NCI-H1930 (cell line): ENCODE measurements at regions not wholly inside any gene's neighbourhood (a gene's known extent, or its start where the extent isn't known, plus 50 kb on each side); places are given as distances from the start of the nearest gene placed in this dataset.
"Not testable (repeated sequence)": the region's sequence is repeated elsewhere in the genome, so short reads cannot be mapped to it uniquely, and the experiment has no call there.

Experiments used
- DNase-seq, 2 experiments: peaks; one replicate each; lab custom pipeline; 2025; lab: John Stamatoyannopoulos, UW

DNA sequence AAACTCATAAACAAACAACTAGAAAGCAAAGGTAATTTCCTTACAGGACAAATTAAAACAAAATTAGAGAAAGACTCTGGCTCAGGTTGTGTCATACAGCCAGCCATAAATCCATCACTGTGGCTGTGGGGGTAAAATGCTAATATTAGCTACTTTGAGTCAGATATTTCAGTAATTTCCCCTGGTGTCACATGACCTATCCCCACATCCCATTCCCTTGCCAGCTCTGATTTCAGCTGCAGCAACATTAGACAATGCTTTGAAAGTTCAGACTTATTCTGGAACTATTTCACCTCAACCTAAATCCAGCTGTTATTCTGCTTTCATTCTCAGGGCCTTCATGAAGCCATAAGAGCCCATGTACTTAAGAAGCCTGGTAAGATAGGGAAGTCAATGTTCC, 55.3 kb downstream of the RPL10L start:
- no peak for DNase-seq

DNA sequence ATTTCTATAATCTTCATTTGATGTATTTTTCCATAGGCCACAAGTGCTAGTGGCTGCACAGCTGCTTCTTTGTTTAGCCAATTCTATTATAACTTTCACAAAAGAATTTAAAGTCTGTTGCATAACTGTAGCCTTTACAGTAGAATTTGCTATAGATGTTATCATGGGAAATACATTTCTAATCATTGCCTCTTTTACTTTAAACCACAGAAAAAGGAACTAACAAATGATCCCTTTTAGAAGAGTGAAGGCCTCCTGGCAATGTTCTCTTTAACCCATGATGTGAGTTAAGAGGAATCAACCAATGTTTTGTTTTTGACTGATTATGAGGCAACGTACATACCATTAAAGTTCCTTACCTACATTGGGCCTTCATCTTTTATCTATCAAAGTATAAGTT, 68.8 kb downstream of the RPL10L start:
- DNase-seq = no peak

DNA sequence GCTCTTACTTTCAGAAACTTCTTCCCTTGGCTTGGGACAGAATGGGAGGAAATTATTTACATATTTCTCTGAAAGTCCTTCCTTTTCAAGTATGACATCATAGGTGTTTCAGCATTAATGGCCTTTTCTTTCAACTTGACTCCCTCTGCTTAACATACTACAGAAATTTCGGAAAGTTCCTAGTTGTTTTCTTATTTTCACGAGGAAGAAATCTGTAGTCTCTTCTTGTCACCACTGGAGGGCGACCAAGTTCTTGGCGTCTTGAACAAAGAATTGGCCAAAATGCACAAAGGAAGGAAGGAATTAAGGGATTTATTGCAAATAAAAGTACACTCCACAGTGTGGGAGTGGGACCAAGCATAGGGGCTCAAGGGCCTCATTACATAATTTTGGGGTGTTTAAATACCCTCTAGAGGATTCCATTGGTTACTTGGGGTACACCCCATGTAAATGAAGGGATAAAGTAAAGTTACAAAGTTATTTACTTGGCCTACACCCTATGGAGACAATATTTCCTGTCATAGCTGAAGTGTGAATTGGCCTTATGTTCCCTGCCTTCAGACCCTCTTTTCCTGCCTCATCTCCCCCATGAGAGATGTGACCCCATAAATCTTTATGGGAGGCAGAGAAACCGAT, 70.4 kb downstream of the RPL10L start:
- peak in 1 of 2 experiments; percentile 4 for DNase-seq

DNA sequence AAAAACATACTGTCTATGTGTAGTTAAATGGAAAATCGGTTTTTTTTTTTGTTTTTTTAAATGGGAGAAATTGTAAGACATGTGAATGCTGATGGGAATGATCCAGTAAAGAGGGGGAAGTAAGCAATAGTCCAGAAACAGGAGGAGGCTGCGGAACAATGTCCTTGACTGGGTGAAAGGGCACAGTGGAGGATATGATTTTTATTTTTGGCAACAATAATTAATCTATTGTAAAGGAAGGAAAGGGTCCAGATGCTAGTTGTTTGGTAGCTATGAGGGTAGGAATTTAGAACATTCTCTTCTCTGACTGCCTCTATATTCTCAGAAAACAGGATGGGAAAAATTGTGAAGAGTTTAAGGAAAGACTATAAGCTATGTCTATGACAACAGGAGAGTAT, 76.6 kb downstream of the RPL10L start:
- DNase-seq = no peak

DNA sequence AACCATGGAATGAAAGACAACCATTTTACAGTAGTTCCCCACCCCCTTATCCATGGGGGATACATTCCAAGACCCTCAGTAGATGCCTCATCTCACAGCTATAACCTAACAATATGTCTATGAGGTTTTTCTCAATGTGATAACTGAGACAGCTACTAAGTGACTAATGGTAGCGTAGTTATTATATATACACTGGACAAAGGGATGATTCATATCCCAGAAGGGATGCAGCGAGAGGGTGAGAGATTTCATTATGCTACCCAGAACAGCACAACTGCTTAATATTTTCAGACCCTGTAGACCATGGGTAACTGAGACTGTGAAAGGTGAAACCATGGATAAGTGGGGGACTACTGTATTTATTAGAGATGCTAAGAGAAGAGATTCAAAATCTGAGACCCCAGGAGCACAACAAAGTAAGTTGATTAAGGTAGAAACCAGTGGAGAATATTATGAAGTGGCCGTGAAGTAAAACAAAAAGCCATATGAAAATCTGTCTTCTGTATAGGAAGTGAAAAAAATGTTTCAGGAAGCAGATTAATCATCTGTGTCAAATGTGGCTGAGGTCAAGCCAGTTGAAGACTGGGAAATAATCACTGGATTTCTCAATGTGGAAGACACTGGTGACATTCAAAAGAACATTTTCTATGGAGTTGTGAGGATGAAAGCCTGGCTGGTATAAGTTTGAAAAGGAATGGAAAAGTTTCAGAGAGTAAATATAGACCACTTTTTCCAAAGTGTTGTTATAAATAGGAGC, 77.2 kb downstream of the RPL10L start:
- DNase-seq = no peak

DNA sequence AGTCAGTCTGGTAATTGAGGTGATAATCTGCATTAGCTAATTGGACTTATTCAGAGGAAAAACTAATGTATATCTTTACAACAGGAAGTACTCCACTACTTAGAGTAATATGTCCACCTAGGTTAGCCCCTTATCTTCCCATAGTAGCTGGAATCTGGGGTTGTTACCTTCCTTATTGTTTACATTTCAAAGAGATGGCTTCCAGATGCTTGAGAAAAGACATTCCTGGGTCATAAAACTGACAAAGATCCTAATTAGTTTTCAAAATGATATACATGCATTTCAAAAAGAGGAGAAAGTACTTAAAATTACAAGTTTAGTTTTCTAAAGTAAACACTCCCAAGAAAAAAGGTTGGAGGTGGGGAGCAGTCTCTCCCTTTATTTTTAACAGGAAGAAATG, 78.1 kb downstream of the RPL10L start:
- DNase-seq = no peak

DNA sequence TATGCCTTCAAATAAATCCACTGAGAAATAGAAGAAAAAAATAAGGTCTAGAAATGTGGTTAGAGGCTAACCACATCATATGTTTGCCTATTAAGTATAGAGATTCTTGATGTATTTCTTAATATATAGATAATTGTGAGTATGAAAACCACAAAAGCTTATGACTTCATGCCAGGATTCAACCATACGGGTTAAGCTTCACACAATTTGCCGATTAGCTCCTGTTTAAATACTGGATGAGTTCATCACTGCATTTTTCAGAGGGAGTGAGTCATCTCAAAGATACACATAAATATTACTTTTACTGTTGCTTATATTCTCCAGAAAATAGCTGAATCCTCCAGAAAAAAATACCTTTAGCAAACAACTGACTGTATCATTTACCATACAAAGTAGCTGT, 79.6 kb downstream of the RPL10L start:
- DNase-seq = no peak

DNA sequence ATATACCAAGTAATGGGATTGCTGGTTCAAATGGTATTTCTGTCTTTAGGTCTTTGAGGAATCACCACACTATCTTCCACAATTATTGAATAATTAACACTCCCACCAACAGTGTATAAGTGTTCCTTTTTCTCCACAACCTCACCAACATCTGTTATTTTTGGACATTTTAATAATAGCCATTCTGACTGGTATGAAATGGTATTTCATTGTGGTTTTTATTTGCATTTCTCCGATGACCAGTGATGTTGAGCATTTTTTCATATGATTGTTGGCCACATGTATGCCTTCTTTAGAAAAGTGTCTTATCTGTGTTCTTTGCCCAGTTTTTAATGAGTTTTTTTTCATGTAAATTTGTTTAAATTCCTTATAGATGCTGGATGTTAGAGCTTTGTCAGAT, 83.4 kb downstream of the RPL10L start:
- DNase-seq = not testable (repeated sequence)

DNA sequence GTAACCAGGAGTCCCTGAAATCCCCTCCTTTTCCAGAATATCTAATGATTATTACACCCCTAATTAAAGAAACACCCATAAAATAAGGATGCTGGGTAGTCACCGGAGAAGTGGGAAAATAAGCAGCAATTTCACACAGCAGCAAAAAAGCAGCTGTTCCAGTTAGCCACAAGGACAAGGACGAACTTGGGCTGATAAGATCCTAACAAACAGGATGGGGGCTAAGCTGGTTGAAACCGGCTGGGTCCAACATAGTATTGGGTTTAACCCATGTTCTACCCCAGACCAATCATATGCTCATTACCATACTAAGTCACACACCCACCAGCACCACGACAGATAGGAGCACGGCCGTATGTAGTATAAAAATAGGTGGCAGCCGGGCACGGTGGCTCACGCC, 100.7 kb downstream of the RPL10L start:
- DNase-seq = no peak

DNA sequence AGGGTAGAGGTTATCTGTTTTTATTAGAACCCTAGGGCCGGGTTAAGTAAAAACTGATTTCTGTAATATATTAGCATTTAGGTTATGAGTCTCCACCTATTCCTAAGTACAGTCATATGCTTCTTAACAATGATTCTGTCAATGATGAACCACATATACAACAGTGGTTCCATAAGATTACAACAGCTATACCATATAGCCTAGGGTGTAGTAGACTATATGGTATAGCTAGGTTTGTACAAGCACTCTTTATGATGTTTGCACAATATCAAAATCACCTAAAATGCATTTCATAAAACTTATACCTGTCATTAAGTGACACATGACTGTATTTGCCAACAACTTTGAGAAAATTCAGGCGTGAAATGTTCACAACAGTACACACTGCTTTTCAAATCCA, 110.6 kb downstream of the RPL10L start:
- no peak for DNase-seq

DNA sequence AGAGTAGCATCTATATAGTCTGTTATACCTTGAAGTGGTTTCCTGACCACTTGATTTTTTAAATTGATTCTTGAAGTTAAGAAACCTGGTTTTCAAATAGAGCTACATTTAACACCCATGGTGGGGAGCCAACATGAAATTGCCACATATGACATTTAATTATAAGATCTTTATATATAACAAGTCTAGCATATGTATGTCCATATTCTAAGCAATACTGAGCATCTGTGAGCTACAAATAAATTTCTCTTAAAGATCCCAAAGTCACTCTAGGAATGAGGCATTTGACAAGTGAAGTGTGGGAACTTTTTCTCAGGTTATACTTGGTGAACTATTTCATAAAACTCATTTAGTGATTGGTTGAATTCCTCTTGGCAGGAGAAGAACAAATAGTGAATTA, 132.5 kb downstream of the RPL10L start:
- DNase-seq = no peak

DNA sequence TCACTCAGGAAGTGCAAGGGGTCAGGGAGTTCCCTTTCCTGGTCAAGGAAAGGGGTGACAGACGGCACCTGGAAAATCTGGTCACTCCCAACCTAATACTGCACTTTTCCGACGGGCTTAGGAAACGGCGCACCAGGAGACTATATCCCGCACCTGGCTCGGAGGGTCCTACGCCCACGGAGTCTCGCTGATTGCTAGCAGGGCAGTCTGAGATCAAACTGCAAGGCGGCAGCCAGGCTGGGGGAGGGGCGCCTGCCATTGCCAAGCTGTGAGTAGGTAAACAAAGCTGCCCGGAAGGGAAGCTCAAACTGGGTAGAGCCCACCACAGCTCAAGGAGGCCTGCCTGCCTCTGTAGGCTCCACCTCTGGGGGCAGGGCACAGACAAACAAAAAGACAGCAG, 142.8 kb downstream of the RPL10L start:
- not testable (repeated sequence) for DNase-seq

DNA sequence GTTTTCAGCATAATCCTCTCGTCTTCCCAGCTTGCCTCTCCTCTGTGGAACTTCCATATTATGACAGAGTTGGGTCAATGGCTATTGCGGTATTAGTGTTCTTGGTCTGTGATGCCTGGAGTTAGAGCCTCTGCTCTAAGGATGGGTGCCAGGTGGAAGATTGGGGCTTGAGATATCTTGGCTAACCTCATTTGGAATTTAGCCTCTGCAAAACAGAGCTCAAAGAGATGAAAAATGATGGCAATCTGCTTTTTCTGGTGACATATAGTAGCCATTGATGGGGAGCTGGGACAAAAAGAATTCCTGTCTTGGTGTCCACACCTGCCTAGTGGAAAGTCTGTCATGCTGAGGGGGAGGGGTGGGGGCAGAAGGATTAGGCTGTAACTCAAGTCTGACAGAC, 152.1 kb downstream of the RPL10L start:
- no peak for DNase-seq

DNA sequence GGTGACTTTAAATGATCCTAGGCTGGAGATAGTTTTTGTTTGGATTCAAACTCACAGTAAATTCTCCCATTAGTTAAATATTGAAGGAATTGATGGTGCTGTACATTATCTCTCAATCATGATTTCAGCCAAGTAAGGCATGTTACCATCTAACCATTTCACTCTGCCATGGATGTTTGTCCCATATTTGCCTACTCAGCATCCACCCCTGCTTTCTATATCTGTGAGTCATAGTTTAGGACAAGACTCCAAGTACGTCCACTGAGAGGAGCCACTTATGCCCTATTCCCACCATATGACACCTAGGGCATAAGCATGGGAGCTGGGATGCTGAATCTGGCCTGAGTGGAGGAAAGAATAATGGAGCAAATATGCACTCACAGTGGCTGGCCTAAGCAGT, 155.2 kb downstream of the RPL10L start:
- DNase-seq = no peak

DNA sequence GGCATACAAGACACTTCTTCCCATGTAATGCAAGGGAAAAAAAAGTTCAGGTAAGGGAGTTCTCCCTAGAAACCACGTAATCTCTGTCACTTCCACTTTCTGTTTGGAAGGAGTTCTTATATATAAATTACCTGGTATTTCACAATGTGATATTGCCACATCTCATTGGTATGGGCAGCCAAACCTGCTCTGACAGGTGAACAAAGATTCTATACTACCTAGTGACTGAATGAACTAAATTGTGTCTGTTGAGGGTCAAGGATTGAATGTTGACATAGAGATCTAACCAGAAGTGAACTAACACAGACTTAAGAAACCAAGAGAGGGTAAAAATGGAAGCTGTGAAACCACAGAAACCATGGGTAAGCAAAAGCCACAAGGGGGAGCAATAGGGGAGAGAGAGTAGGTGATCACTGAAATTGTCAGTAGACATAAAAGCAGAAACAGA, 161.3 kb downstream of the RPL10L start:
- no peak for DNase-seq

DNA sequence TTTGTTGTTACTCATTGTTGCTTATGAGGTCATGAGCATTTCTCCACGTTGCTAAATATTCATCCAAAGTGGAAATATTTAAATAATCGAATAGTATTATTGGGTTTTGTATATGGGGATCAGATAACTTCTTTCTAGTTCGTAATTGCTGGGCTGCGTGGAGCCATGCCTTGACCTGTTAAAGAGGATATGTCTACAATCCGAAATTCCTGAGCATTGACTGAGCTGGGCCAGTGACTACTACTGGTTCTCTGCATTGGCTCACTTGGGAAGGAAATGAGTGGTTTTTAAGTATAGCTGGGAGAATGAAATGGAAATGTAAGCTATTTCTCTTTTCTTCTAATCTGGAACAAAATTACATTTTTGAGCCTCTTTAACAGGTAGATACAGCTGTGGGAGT, 163.2 kb downstream of the RPL10L start:
- no peak for DNase-seq

DNA sequence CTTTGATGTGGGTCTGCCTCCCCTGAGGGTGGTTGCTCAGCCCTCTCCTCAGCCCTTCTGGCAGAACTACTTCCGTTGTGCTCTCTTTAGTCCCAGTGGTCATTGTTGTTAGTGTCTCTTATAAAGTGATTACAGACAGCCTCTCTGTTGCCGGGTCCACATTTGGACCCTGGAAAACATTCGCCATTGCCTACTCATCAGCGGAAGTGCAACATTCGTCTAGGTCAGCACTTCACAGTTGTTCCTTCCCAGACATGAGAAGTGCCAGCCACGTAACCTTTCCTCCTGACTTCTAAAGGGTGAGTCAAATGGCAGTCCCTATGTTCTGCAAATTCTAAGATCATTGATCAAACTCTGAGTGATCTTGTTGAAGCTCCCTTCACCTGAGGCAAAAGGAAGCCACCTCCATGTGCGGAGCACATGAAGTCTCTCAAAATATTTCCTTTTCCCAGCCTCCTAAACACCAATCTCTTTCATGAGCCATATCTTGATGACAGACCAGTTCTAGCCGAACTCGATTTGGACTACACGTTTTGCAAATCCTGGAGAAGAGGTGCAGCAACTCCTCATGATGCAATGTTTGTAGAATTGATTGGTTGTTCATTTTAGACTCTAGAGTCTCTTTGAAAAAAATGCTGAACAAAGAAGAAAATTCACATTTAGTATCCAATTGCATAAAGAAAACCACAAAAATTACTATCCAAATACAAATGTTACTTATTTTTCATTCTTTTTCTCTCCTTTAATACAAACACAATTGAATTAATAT, 163.8 kb downstream of the RPL10L start:
- DNase-seq = no peak

DNA sequence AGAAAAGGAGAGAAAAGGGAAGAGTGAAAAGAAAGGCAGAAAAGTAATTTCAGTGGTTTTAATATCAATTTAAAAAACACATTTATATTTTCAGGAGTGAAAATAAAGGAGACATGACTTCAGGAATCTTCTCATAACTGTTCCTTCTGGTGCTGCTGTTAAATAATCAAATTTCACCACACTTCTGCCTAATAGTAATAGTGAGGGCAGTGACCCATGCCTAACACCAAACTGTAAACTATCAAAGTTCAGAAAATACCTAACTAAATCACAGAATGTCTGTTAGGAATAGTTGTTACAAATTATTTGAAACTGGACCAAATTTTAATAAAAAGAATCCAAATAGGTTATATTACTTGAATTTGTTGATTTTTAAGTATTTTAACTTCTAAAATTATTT, 169.4 kb downstream of the RPL10L start:
- no peak for DNase-seq

DNA sequence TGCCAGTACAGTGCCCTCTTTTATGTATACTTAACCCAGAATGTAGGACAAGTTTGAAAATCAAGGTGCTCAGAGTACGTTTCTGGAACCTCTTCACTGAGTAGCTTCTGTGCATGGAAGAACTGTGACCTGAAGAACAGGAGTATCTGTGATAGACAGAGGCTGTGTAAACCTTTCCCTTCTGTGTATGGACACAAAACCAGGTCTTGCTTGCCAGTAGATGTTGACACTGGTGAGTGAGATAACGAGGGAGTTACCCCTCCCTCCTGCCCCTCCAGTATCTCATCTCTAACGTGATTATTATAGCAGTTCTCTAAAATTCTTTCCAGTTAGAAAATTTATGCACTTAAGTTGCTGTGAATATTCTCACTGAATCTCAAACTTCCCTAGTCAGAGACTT, 170.8 kb downstream of the RPL10L start:
- no peak for DNase-seq

DNA sequence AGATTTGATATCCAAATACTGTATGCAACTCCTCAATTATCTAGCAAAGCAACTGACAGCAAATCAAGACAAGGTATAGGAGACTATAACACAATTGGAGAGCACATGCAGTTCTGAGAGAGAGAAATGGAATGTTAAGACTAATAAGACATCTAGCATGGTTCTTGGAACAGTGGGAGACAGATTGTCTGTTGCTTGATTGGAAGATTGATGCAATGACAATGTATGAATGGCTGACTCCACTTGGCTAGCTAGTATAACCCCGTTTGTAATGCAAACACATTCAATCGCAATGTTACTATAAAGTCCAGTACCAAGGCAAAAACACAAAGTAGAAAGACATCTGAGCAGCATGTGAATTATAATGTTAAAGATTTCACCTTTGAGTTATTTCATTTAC, 179.3 kb downstream of the RPL10L start:
- no peak for DNase-seq

DNA sequence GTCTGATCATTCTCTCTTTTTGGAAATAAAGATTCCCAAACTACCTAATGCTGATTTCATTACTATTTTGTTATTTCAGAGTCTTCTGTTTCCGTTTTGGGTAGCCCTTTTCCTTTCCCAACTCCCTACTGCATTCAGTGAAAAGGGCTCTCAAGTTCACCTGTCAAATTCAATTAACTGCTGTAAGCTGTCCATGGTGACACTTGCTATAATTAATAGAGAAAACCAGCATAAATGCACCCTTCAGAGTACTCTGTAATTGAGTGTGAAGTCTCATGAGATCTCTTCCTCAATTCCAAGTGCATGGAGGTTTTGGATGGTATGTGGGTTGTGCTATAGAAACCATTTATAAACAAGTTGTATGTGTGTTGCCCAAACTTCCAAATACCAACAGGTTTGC, 187.2 kb downstream of the RPL10L start:
- no peak for DNase-seq

DNA sequence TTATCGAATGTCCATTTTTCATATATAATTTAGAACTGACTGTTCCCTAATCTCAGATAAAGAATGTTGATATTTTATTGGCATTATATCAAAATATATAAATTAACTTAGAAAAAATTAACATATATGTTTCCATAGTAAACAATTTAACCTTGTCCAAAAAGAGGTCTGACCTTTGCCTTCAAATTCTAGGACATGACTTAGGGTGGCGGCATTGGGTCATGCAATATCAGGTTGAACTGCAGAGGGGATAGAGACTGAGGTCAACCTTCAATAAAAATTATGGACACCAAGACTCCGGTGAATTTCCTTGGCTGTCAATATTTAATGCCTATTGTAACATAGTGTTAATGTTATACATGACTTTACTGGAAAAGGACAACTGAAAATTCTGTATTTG, 199.8 kb downstream of the RPL10L start:
- no peak for DNase-seq

DNA sequence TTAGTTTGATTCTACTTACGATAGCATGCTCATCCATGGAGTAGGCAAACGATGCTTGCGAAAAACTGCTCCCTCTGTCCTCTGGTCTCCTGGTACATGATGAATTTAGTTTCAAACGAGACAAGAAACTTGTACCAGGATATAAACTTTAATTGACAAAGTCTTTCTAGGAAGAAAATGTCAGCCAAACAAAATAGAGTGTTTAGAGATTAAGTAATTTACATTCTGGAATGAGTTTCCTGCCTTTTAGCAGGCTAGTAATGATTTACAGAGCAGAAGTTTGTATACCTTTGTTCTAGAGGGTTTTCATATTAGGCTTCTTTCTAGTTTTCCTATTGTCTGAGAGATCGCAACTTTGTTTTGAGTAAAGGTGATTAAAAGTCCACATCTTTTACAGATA, 206.9 kb downstream of the RPL10L start:
- DNase-seq = no peak
